ENCODE measurements at regions not wholly inside any gene's neighbourhood (a gene's known extent, or its start where the extent isn't known, plus 50 kb on each side); places are given as distances from the start of the nearest gene placed in this dataset.

DNA sequence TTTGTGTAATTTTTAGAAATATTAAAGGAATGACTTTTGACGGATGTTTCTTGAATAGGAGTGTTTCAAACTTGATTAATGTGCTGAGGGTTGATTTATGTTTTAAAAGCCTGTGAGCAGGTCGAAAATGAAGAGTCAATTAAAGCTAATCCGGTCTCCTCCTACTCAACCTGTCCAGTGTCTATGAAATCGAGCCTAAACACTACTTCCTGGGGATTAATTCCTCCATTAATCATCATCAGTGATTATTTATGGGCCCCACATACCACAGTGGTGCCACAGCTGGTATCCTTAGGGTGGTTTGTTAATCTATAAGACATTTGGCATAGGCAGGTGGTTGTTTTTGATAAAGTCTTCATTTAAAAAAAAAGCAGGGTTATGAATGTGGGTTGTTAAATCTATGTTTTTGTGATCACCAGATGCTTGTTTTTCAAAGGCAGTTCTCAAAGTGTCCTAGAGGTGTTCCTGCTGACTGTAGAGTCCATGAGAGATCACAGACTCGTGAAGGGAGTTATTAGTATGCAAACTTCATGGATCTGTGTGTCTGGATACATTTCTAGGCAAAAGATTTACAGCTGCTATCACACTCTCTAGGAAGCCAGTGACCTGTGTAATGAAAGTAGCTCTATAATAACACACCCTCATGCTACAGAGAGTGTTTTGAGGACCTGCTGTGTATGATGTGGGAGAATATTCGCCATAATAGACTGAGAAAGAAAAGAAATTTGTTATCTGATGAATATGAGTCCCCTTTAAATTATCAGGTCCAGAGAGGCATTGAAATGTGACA lies 308.6 kb downstream of the AKAIN1 start:
- H3K4me1 ChIP-seq (ENCODE audit: insufficient read depth) = no peaks in the 10 kb centered on the region
- H3K27ac ChIP-seq = no peak overlapping the region
- no peaks in the 10 kb centered on the region for H3K36me3 ChIP-seq
- H3K27me3 ChIP-seq = no peaks in the 10 kb centered on the region
- 2 to 4% (median 3%) methylated on average over 6 of the region's 6 CpGs for WGBS, 3 donors
- intact Hi-C loops (cut with DNase I) = no loop called here
- H3K9me3 ChIP-seq = no peaks in the 10 kb centered on the region
- H3K4me3 ChIP-seq = no peak overlapping the region
- TF ChIP-seq, protein P1, sequence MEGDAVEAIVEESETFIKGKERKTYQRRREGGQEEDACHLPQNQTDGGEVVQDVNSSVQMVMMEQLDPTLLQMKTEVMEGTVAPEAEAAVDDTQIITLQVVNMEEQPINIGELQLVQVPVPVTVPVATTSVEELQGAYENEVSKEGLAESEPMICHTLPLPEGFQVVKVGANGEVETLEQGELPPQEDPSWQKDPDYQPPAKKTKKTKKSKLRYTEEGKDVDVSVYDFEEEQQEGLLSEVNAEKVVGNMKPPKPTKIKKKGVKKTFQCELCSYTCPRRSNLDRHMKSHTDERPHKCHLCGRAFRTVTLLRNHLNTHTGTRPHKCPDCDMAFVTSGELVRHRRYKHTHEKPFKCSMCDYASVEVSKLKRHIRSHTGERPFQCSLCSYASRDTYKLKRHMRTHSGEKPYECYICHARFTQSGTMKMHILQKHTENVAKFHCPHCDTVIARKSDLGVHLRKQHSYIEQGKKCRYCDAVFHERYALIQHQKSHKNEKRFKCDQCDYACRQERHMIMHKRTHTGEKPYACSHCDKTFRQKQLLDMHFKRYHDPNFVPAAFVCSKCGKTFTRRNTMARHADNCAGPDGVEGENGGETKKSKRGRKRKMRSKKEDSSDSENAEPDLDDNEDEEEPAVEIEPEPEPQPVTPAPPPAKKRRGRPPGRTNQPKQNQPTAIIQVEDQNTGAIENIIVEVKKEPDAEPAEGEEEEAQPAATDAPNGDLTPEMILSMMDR (IDR thresholded peaks at IDR 0.05) = no peak
- TF ChIP-seq EP300 (IDR thresholded peaks at IDR 0.05) = no peak
- TF ChIP-seq POLR2A (IDR thresholded peaks at IDR 0.05) = no peak
- no peak for DNase-seq

DNA sequence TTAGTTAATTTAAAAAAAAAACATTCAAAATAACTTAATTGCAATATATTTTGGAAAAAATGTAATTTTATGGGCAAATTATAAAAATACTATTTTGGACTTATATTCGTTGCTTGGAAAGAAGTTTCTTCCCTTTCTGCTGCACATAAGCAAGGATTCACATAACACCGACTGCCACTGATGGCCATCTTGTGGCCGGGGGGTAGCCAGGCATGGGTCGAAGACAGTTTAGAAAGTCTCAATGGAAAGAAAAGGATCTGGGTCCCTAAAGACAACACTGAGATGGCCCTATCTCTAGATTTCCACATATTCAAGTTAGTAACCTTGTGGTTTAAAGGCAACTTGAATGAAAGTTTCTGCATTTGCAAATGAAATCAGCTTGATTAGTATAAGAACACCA lies 318.6 kb downstream of the AKAIN1 start:
- no peaks in the 10 kb centered on the region for H3K4me1 ChIP-seq (ENCODE audit: insufficient read depth)
- WGBS, 3 donors = 77 to 81% (median 78%) methylated on average over 4 of the region's 4 CpGs
- no peaks in the 10 kb centered on the region for H3K9me3 ChIP-seq
- H3K27ac ChIP-seq = no peak overlapping the region
- TF ChIP-seq, protein P1 (IDR thresholded peaks at IDR 0.05) = no peak
- TF ChIP-seq EP300 (IDR thresholded peaks at IDR 0.05) (no peak), POLR2A (IDR thresholded peaks at IDR 0.05) (no peak)
- no peak overlapping the region for H3K4me3 ChIP-seq
- intact Hi-C loops (cut with DNase I) = no loop called here
- no peaks in the 10 kb centered on the region for H3K36me3 ChIP-seq
- DNase-seq = no peak
- no peaks in the 10 kb centered on the region for H3K27me3 ChIP-seq

DNA sequence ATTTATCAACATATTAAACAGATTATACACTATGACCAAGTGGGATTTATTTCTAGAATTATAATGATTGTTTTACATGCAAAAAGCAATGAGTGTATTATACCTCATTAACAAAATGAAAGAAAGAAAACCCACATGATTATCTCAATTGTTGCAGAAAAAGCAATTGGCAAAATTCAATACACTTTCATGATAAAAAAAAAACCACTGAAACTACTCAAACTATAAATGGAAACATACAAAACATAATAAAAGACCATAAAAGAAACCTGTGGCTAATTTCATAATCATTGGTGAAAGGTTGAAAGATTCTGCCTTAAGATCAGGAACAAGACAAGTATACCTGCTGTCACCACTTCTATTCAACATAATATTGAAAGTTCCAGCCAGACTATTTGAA lies 325.9 kb downstream of the AKAIN1 start:
- H3K27ac ChIP-seq = no peak overlapping the region
- no peaks in the 10 kb centered on the region for H3K9me3 ChIP-seq
- DNase-seq = no peak
- H3K36me3 ChIP-seq = no peaks in the 10 kb centered on the region
- H3K4me3 ChIP-seq = no peak overlapping the region
- H3K4me1 ChIP-seq (ENCODE audit: insufficient read depth) = no peaks in the 10 kb centered on the region
- no peak for TF ChIP-seq EP300 (IDR thresholded peaks at IDR 0.05)
- TF ChIP-seq, protein P1 (IDR thresholded peaks at IDR 0.05) = no peak
- no peak for TF ChIP-seq POLR2A (IDR thresholded peaks at IDR 0.05)
- no peaks in the 10 kb centered on the region for H3K27me3 ChIP-seq
- intact Hi-C loops (cut with DNase I) = no loop called here

DNA sequence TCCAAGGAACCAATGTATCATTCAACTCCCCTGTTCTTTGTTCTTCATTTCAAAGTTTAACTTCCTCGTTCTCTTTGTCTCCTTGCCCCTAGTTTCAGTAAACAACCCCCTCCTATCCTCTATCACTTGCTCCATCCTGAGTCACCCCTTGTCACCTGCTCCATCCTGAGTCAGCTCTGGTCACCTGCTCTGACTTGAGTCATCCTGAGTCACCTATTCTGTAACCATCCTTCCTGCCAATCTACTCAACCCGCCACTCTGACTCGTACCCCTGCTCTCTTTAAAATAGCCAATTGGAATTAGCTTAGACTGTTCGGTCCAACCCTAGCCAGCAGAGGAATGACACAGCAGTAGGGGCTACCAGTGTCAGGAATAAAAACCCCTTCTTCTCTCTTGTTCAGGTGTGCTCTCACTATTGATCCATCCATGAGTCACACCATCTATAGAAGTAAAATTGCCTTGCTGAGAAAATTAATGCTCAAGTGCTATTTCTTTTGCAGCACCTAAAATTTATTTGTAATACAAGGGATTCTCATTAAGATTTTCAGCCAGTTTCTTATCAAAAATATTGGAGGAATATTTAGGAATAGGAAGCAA lies 326.8 kb downstream of the AKAIN1 start:
- no peaks in the 10 kb centered on the region for H3K4me1 ChIP-seq (ENCODE audit: insufficient read depth)
- no peaks in the 10 kb centered on the region for H3K9me3 ChIP-seq
- H3K27ac ChIP-seq = no peak overlapping the region
- H3K27me3 ChIP-seq = no peaks in the 10 kb centered on the region
- intact Hi-C loops (cut with DNase I) = no loop called here
- TF ChIP-seq EP300 (IDR thresholded peaks at IDR 0.05) (no peak), POLR2A (IDR thresholded peaks at IDR 0.05) (no peak)
- TF ChIP-seq, protein P1 (IDR thresholded peaks at IDR 0.05) = no peak
- DNase-seq = no peak
- WGBS, 3 donors = 69 to 87% (median 78%) methylated on average over 4 of the region's 4 CpGs
- no peak overlapping the region for H3K4me3 ChIP-seq
- no peaks in the 10 kb centered on the region for H3K36me3 ChIP-seq
